GM12873 (cell line): ENCODE measurements at regions not wholly inside any gene's neighbourhood (a gene's known extent, or its start where the extent isn't known, plus 50 kb on each side); places are given as distances from the start of the nearest gene placed in this dataset.

Experiments
- CTCF ChIP-seq: IDR thresholded peaks from 2 replicates; pipeline ENCODE4 v1.5.1; 2012; ENCODE audit warnings: low read depth, mild to moderate bottlenecking, moderate library complexity, low read length, control low read depth; ENCODE audit not compliant: insufficient read depth; ENCODE audit errors: missing control alignments

GRCh38 chr7:82594665-82595064 lies 151.1 kb upstream of the CACNA2D1 start:
- TF ChIP-seq CTCF: no peak

DNA sequence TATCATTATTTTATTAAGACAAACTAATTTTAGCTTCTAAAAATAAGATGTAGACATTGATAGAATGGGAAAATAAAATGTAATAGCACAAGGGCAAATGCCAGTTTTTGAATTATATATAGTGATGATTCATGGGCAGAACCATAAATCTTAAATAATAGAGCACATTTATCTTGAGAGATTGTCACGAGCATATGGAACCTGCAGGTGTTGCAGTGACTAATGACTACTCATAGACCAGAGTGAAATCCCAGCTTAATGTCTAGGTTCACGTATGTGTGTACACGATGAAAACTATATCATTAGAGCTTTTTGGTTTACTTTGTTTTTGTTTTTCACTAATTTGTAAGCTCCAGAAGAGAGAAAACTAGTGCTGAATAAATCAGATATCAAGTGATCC lies 150.2 kb upstream of the CACNA2D1 start:
- no peak for TF ChIP-seq CTCF

DNA sequence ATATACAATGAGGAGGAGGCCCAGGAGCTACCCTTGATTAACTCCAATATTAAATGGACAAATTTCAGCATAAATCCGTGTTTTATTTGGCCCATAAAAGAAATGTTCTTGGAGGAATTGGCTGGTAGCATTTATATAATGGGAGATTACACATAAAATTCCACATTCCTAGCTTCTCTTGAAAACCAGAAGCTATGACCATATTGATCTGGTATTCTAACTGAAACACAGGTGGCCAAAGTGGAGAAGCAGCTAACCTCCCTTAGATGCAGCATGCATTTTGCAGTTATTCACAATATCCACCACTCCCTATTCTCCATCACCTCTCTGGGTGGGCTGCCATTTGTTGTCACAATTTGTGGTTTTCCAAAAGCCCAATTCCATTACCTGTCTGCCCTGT lies 148.8 kb upstream of the CACNA2D1 start:
- no peak for TF ChIP-seq CTCF

DNA sequence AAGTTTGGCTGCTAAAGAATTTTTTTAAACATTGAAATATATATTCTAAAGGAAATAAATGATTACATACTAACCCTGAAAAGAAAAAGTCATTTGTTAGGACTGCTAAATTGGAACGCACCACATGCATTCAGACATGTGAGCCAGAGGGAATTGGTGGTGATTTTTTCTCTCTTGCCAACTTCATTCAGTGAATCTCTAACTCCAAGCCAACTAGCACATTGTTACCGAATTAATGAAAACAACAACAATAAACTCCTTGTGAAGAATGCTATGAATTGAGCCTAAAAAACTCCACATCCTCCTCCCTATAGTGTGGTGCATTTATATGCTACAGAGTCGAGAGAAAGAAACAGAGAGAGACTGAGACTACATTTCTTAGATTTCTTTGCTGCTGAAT lies 135.5 kb upstream of the CACNA2D1 start:
- TF ChIP-seq CTCF: no peak

DNA sequence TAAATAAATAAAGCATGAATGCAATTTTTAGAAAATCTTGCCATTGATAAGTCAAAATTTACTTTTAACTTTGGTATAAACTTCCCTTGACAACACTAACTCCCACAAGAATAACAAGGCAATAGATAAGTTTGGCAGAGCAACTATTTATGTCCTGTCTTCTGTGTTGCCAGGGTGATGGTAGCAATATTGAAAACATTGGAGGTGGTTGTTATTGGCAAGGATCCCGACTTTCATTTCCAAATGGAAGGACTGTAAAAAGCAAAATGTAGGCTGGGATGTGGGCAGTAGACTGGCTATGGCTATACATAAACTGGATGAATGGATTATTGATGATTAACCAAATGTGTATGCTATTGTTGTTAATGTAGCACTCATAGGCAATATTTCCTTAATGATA lies 134.9 kb upstream of the CACNA2D1 start:
- TF ChIP-seq CTCF: no peak

DNA sequence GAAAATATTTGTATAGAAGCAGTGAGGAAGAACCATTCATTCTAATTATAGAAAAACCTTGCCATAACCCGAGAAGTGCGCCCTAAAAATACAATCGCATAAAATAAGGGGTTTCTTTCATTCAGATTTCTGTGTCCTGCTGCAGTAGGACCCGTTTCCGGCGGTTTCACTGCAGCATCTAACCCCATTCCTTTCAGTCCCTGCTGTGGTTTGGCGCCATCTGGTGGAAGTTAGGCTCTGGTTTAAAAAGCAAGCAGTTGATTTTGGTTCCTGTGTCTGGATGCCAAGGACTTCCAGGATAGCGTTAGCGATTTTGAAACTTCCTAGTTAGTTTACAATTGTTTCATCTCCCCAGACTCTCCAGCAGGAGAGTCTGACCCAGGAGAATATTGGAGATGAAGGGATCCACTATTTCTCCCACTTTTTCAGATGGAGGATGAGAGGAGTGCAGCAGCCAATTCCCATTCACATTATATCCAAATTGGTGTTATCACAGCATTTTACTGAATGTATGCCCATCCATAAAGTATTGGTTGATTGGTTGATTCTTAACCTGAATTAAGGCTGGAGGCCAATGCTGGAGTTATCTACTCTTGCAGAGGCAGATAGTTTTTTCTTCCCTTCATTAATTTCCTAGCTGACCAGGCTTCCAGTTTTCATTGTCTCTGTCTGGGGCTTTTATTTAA lies 128.8 kb upstream of the CACNA2D1 start:
- peak; percentile 84 for TF ChIP-seq CTCF

DNA sequence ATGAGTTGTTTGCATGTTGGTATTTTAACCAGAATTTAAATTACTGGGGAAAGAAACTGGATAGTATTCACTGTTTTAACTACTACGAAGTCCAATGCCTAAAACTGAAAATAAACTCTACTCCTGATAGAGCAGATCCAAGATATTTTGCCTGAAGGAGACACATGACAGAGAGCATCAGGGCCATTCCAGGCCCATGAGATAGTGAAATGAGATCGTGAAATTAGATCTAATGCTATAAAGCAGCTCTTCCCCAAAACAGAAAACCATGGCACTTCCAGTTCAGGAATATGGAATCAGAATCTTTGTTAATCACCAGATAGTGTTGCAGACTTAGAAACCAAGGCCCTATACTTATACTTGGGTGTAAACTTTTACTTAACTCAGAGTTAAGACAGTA lies 124.3 kb upstream of the CACNA2D1 start:
- no peak for TF ChIP-seq CTCF

- no peak for TF ChIP-seq CTCF
Measured at GRCh38 chr7:82567356-82567755, 123.8 kb upstream of the CACNA2D1 start.
